ENCODE measurements at regions not wholly inside any gene's neighbourhood (a gene's known extent, or its start where the extent isn't known, plus 50 kb on each side); places are given as distances from the start of the nearest gene placed in this dataset.

DNA sequence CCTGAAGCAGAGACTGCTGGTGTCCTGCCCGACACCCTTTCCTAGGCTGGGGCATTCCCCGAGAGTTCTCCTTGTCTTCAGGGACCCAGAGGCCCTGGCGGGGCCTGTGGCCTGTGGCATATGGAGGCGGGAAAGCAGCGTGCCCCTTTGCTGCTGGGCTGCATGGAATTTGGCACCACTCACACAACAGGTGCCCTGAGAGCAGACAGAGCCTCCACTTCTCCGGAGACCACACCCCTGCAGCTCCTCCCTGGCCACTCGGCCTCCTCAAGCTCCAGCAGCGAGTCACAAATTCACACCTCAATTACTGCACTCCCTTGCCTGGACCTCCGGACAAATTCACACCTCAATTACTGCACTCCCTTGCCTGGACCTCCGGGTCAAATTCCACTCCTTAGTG, 1375.2 kb downstream of the TBC1D22A start:
- DNase-seq: no peak

DNA sequence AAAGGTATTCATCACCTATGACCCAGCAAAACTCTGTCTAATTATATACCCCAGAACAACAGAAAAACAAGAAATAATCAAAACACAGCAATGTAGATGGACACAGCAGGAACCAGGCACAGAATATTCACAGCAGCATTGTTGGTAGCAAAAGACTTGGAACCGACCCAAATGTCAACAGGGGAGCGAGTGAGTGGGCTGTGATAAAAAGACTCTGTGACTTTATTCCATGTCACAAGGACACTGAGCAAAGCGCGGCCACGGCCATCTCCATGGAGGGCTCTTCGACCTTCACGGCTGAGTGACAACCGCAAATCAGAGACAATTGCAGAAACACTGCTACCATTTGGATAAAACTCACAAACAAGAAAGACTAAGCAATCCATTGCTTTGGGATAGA, 1373.1 kb downstream of the TBC1D22A start:
- DNase-seq: no peak

DNA sequence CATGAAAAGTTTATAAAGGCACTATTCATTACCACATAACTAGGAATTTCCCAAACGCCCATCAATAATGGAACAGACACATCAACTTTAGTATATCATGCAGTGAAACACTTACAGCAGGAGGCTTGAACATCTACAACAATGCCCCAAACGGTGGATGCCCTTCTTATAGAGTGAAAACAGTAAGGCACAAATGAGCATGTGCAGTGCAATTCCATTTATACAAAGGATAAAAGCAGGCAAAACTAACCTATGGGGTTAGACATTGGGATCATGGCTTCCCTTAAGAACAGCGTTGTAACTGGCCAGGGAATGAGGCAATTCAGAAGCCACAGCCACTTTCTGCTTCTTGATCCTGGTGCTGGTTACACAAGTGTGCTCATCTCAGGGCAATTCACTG, 1363.0 kb downstream of the TBC1D22A start:
- DNase-seq: no peak

DNA sequence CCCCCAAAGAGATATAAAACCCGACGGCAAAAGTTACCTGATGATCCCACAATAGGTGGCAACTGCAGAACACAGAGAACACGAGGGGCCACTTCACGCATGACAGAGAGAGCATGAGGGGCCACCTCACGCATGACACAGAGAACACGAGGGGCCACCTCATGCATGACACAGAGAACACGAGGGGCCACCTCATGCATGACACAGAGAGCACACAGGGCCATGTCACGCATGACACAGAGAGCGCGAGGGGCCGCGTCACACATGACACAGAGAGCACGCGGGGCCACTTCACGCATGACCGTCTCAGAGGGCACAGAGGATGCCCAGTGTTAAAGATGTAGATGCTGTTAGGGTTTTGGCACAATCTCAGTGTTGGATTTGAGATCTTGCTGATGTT, 1359.5 kb downstream of the TBC1D22A start:
- no peak for DNase-seq

DNA sequence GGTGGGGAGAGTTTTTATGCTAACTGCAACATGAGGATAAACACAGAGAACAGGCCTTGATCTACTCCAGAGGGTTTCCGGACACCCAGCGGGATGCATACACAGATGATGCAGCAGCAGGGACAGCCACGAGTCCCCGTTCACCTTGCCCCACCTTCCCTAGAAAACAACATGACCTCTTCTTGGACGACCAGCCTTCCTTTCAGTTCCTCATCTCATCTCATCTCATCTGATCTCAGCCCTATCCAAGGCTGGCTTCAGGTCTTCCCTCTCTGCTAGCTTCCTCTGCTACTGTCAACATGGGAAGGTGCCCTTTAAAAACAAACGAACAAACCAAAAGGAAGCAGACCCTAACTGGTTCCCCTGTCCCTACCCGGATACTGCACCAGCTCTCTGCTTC, 1356.2 kb downstream of the TBC1D22A start:
- DNase-seq: no peak

DNA sequence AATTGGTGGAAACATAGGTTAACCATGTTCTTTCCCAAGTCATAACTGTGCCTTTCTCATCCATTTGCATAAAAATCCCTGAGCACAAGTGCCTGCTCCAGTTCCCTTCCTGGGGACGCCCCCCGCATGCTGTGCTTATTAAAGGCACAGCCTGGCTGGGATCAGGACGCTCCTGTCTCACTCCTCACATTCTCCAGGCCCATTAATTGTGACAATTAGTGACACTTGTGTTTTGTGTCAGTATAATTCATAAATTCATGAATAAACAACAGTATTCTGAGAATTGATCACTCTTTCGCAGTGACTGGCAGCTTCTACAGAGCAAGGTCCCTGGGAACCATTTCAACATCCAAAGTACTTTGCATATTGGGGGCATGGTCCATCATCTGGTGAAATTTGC, 1354.4 kb downstream of the TBC1D22A start:
- no peak for DNase-seq

DNA sequence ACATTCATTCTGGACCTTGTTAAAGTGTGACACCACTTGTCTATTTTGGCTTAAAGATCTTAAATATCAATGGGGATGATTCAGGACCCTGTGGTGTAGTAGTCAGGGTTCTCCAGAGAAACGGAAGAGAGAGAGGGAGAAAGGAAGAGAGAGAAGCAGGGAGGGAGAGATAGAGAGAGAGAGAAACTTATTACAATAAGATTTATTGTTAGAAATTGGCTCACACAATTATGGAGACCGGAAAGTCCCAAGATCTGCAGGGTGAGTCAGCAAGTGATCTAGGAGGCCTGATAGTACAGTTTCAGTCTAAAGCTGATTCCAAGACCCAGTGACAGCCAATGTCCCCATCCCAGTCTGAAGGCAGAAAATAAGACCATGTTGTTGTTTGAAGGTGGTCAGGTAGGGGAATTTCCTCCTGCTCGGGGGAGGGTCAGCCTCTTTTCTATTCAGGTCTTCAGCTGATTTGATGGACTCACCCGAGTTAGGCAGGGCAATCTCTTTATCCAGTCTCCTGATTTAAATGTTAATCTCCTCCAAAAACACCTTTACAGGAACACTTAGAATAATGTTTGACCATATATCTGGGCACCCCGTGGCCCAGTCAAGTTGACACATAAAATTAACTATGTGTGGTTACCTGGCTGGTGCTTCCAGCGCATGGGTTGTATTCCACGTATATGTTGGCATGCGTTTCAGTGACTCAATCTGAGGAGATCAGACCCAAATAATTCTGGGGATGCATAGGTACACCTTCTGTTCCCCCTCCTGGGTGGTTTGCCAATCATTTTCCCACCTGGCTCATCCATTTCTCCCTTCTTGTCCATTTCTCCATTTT, 1350.5 kb downstream of the TBC1D22A start:
- no peak for DNase-seq

DNA sequence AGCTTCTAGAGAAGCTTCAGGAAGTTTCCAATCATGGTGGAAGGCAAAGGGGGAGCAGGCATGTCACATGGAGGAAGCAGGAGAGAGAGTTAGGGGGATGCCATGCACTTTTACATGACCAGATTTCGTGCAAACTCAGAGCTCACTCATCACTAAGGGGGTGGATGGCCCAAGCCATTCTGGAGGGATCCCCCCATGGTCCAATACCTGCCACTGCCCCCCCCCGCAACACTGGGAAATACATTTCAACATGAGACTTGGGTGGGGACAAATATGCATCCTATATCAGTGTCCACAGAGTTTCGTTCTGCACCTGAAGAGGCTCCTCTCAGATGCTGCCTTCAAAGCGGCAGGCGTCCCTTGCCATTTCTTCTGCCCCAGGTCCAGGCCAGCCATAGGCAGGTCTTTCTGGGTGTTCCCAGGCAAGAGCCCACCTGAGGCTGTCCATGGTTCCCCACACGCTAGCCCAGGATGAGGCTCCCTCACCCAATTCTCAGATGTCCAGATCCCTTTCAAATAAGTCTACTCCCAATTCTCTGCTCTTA, 1344.3 kb downstream of the TBC1D22A start:
- no peak for DNase-seq

DNA sequence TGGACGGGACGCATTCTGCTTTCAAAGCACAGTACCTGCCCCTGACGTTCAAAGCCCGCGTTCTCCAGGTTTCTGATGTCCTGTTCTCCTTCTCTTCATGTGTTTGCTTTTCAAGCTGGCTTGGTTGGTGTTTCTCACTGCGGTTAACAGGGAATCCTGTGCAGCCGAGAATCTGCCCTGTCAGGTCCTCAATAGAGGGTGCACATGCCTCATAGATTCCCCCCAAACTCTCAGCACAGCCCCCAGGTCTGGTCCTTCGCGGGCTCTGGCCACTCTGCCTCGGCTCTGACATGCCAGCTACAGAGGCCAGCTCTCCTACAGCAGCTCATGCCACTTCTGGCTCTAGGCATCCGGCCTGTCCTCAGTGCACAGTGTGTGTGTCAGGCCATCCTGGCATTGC, 1343.8 kb downstream of the TBC1D22A start:
- DNase-seq: no peak

DNA sequence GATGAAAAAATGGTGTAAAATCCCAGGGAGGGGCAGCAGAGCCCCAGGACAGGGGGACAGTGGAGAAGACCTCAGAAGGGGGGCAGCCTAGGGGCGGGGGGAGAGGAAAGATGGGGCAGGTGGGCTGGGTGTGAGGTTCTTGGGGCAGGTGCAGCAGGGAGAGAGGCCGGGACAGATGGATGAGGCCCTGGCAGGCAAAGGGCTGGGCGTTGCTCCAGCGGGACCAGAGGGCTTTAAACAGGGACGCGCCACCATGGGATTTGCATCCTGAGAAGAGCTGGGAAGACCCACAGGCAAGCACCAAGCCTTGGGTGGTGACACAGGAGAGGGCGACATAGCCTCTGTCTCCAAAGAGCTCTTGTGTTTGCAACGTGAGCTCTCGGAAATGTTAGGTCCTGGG, 1342.8 kb downstream of the TBC1D22A start:
- no peak for DNase-seq

DNA sequence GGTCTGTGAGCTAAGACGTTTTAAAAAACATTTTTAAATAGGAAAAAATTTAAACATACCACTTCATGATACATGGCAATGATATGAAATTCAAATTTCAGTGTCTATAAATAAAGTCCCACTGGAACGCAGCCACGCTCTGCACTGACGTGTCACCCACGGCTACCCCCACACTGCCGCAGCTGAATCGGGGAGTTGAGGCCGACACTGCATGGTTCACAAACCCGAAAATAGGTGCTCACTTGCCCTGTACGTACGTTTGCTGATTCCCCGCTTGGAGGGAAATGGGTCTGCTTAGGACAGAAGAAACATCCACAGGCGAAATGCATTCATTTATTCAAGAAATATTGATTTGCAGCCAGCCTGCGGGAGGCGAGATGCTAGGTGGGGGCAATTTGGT, 1342.3 kb downstream of the TBC1D22A start:
- no peak for DNase-seq

DNA sequence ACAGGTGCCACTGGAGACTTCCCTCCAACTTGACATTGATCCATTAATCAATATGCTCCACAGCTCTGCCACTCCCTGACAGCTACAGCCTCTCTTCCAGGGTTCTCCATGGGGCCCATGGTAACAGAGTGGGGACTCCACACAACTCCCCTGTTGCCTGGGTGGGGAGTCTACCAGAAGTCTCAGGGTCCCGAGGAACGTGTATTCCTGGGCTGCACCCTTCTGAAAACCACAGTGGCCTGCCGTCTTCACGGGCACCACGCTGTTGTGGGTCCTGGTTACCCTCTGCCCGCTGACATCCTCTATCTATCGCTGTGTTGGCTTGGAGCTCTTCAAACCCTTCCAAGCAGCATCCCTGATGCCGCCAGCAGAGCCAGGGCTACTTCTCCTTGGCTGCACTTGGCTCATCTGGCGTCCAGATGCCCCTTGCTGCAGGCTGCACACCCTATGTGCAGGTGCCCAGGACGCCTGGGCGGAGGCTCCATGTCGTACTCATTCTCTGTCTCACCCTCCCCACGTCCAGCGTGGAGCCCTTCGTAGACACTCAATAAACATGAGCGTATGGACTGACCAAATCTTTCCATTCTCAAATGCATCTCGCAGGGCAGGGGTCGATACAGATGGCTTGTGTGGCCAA, 1341.8 kb downstream of the TBC1D22A start:
- no peak for DNase-seq

DNA sequence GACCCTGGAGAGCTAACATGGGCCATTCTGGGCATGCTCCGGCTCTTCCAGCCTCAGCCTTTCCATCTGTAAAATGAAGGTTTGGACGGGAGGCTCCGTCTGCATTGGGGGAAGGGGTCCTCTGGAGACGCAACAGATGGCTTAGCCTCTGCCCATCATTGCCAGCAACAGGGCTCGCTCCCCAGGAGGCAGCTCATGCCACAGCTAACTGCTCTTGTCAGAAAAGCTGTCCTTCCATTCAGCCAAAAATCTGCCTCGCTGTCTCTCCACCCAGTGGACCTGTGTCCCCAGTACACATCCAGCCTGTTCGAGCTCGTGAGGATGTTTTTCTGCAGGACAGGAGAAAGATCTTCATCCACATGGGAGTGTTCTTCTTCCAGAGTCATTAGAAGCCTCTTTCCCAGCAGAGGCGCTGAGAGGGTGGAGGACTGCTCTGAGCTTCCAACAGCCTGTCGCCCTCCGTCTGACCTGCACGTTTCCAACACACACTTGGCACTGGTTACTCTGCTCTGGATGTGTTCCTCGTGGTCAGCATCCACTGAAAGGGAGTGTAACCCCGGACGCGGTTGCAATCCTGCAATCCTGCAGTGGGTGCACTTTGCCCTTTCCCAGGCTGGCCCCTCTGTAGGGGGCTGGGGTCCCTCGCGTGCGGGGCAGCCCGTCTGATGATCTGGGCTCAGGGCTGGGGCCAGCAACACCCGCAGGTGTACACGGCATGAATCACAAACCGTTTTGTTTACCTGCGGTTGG, 1340.9 kb downstream of the TBC1D22A start:
- DNase-seq: no peak

DNA sequence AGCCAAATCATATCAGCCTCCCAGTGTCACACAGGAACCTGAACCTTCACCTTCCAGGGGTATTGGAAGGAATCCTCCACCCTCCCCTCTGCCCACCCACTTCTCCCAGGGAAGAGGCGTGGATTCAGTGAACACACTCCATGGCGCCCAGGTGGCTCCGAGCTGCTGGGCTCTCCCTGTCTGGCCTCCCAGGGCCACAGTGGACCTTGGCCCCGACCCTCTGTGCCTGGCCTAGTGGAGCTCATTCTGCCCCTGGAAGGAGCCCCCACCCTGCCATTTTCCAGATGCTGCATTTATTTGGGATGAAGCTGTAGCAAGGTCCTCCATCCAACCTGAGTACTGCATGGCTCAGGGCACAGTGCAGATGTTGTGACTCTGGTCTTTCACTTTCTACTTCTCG, 1340.1 kb downstream of the TBC1D22A start:
- no peak for DNase-seq

DNA sequence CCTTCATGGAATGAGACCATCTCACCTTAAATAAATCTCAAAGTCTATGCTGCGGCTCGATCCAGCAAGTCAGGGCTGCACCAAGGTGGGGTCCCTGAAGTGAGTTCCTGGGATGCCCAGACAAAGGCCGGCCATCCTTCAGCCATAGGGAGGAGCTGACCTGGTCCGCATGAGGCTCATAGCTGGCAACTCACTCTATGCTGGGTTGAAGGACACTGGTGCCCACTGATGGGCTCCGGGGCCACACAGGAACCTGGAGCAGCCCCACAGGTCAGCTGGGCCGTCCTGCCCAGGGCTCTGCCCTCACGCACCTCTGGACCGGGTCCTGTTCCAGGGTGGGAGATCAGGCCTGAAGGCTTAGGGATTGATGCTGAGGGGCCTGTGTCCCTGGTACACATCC, 1339.3 kb downstream of the TBC1D22A start:
- no peak for DNase-seq

DNA sequence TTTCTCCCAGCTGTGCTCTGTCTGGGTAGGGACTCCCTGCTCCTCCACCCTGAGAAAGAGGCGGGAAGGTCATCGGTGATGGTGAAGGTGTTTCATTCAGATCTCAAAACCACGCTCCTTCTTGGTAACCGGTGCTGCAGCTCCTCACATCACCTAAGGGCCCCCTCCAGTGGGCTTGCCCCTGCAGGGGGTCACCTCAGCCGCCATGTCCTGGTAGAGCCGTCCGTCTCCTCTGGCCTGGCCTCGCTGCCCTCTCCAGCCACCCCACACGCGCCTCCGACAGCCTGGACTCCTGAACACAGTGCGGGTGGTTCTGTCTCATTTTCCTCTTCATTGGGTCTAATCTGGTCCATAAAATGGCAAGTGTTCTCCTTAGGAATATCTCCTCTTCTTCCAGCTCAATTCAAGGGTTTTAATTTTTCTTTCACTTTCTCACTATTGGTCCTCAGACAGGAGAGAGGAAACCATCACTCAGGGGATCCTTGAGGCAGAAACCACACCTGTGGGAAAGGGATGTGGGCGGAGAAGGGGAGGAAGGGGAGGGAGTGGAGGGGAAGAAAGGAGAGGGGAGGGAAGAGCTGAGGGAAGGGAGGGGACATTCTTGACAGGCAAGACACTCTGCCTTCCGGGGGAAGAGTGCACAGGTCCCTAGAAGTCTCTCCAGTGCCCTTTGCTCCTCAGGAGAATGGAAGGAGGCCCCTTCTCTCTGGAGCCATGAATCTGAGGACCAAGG, 1338.4 kb downstream of the TBC1D22A start:
- no peak for DNase-seq

DNA sequence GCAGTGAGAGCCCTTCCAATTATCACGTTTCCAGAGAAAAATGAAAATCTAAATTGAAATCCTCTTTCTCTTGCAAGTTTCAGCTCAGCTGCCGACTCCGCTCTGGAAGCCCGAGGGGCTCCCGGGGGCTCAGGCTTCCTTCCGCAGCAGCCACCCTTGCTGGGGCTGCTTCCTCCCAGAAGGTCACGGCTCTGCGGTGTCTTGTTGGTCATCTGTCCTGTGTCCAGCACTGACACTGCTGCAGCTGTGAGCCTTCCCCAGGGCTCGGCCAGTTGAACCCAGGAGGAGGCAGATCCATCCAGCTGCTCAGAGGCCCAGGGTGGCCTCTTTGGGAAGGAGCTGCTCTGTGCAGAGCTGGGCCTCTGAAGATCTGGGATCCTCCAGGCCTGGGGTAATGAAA, 1337.2 kb downstream of the TBC1D22A start:
- DNase-seq: no peak

DNA sequence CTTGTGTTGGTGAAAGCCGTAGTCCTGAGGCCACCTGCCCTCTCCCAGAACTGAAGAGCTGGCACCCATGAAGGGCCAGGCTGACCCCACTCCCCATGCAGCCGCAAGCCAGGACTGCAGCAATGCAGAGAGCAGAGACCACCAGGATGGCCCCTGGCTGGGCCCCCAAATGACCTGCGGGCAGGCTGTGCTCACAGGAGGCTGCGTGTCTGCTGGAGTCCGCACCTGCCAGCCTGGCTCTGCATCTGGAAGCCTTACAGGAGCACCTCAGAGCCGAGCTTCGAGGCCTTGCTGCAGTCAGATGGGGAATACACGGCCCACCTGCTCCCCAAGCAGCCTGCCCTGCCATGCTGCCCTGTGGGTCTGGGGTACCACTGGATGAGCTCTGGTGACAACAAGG, 1336.8 kb downstream of the TBC1D22A start:
- DNase-seq: no peak

DNA sequence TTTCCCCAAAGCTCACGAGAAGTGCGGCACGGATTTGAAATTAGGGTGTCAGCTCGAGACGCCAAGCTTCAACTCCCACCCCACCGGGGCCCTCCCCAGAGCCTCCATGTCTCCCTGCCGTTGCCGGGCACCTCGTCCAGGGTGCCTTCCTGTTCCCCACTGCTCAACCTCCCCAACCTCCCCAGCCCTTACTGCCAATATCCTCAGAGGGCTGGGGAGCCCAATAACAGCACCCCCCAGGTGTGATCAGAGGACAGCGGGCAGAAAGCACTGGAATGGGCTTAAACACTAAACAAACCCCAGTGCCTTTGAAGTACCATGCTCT, 1336.4 kb downstream of the TBC1D22A start:
- no peak for DNase-seq

DNA sequence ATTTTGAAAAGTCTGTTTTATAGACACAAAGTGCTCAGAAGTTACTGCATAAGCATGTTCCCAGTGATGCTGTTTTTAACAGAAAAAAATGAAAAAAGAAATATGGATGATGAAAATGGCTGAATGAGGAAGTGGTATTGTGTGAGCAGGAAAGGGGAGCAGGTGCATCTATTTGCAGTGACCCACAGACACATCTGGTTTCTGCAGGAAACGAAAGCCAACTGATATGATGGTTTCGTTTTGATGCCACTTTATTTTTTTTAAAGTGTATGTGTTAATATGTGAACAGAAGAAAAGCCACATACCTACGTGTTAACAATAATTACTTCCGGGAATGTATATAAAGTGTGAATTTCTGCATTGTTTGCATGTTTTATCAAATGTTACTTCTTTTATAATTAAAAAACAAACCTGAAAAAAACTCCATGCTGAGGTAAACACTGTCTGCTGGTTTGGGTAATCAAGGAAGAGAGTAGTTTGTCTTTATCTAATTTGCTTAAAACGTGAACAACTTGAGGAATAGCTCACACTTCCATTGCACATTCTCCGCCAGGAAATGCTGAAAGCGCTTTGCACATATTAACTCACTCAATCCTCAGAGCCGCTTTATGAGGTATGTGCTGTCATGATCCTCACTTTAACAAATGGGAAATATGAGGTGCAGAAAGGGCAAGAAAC, 1335.9 kb downstream of the TBC1D22A start:
- DNase-seq: no peak

DNA sequence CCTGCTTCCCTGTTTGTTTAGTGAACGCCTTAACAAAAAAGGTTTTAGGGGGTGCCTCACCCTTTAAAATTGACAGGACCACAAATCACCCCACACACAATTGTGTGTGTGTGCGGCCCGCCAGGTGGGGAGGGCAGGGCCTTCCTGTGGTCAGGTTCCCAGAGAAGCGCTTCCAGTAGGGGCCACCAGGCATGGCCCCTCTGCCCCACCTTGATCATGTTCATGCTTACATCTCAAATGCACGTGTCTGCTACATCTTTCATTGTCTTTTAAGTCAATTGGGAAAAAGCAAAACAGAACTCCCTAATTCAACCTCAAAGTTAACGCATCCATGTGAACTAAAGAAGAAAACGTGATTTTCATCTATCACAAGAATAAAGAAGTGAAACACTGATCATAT, 1335.3 kb downstream of the TBC1D22A start:
- DNase-seq: no peak

DNA sequence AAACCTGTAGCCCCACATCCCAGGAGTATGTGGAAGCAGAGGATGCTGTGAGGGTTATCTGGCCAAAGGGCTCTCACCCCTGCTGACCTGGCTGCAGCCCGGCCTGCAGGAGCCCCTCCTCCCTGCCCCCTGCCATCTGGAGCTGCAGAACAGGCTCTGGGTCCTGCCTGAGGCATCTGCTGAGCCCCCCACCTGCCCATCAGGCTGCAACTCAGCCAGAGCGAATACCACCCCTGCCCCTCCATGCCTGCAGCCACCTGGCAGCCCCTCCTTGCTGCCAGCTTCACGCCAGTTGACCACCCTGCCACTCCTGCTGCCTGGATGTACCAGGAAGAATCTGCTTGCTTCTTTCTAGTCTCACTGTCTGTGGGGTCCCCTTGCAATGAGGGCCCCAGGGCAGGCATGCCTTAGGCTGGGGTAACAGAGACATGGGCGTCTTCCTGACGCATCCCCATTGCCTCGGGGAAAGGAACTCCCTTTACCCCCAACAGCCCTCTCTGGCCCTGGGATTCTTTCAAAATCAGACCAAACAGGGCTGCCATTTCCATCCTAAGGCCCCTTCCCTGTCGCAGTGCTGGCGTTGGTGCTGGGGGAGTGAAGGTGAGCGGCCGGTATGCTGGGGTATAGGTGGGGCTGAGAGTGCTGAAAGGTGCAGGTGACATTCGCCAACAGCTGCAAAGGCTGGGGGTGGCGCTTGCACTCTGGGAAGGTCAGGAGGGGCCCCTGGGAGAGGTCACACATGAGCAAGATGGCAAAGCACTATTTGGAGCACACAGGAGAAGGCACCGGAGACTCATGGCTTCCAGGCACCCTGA, 1334.6 kb downstream of the TBC1D22A start:
- no peak for DNase-seq
